Left lung (tissue), 4 donors: ENCODE measurements at regions not wholly inside any gene's neighbourhood (a gene's known extent, or its start where the extent isn't known, plus 50 kb on each side); places are given as distances from the start of the nearest gene placed in this dataset.

Source experiments
- ATAC-seq: fragments of 200-7000 bp; cut with Tn5 transposase; one replicate; pipeline ENCODE4 v1.9.1; 2020; ENCODE audit warnings: moderate library complexity
- DNase-seq, 4 donors: peaks; one replicate each; pipeline ENCODE4 v3.0.0-alpha.2; 2013 to 2020
- H3K27ac ChIP-seq, 2 donors: fragments of 200-600 bp; sonication (generic) in 1 of 2; one replicate each; pipeline versions ENCODE4 v1.5.0 to v1.8.0; 2020 to 2021
- H3K27me3 ChIP-seq, 2 donors: fragments of 200-600 bp; sonication (generic) in 1 of 2; one replicate each; pipeline versions ENCODE4 v1.5.0 to v1.8.0; 2020 to 2021
- H3K36me3 ChIP-seq, 2 donors: fragments of 200-600 bp; sonication (generic) in 1 of 2; one replicate each; pipeline versions ENCODE4 v1.5.0 to v1.8.0; 2020 to 2021
- H3K4me1 ChIP-seq, 2 donors: fragments of 200-600 bp; one replicate each; pipeline ENCODE4 v1.8.0; 2021
- H3K4me3 ChIP-seq, 2 donors: fragments of 200-600 bp; sonication (generic) in 1 of 2; one replicate each; pipeline versions ENCODE4 v1.5.0 to v1.8.0; 2020 to 2021; ENCODE audit warnings: mild to moderate bottlenecking in 1 of 2
- H3K9me3 ChIP-seq, 2 donors: fragments of 200-600 bp; sonication (generic) in 1 of 2; one replicate each; pipeline versions ENCODE4 v1.5.0 to v1.8.0; 2020 to 2021
- CTCF ChIP-seq, 2 donors: fragments of 200-600 bp; sonication (generic) in 1 of 2; IDR thresholded peaks; one replicate each; pipeline versions ENCODE4 v1.5.0 to v1.8.0; 2021; ENCODE audit warnings: antibody characterized with exemption in 2 of 2
- intact Hi-C, 2 donors: fragments of 100-400 bp; cut with DNase I; formaldehyde crosslinking; loops; one replicate each; pipeline versions ENCODE4 v1.11.2 to v1.14.2; 2022
- donor health status: DM: no; HTN: yes; CAD: no.
- donor health status: DM: no; HTN: no; CAD: no.

- H3K4me3 ChIP-seq, result no peak overlapping the region
- H3K27ac ChIP-seq, result no peak overlapping the region
- no peaks in the 10 kb centered on the region for H3K4me1 ChIP-seq
- no peak for DNase-seq
- no peaks in the 10 kb centered on the region for H3K36me3 ChIP-seq
- no peaks in the 10 kb centered on the region for H3K27me3 ChIP-seq
- intact Hi-C loops, result no loop called here
- ATAC-seq, result no peak
- no peak for TF ChIP-seq CTCF (IDR thresholded peaks at IDR 0.05)
- peaks cover 0 to 2% of the 10 kb centered on the region in 2 donors for H3K9me3 ChIP-seq
These were observed 244.4 kb upstream of the STAC start for GRCh38 chr3:36135863-36136262.

GRCh38 chr3:36142746-36143145 is 237.6 kb upstream of the STAC start:
- no peak for TF ChIP-seq CTCF (IDR thresholded peaks at IDR 0.05)
- Histone ChIP-seq H3K4me3 (no peak overlapping the region), H3K27me3 (no peaks in the 10 kb centered on the region), H3K9me3 (no peaks in the 10 kb centered on the region), H3K4me1 (no peaks in the 10 kb centered on the region), H3K36me3 (no peaks in the 10 kb centered on the region), H3K27ac (no peak overlapping the region)
- intact Hi-C loops, result no loop called here
- DNase-seq, result no peak
- ATAC-seq, result no peak

- Histone ChIP-seq H3K36me3 (no peaks in the 10 kb centered on the region), H3K27me3 (no peaks in the 10 kb centered on the region), H3K9me3 (no peaks in the 10 kb centered on the region), H3K27ac (no peak overlapping the region), H3K4me3 (no peak overlapping the region), H3K4me1 (no peaks in the 10 kb centered on the region)
- TF ChIP-seq CTCF (IDR thresholded peaks at IDR 0.05), result no peak
- intact Hi-C loops, result no loop called here
- ATAC-seq (no peak), DNase-seq (no peak)
These were observed 233.9 kb upstream of the STAC start for GRCh38 chr3:36146404-36146803.

GRCh38 chr3:36147934-36148558 is 232.3 kb upstream of the STAC start:
- H3K4me1 ChIP-seq, result no peaks in the 10 kb centered on the region
- no peak for TF ChIP-seq CTCF (IDR thresholded peaks at IDR 0.05)
- H3K9me3 ChIP-seq, result no peaks in the 10 kb centered on the region
- intact Hi-C loops, result no loop called here
- ATAC-seq (no peak), DNase-seq (no peak)
- H3K4me3 ChIP-seq, result no peak overlapping the region
- H3K27me3 ChIP-seq, result no peaks in the 10 kb centered on the region
- H3K27ac ChIP-seq, result no peak overlapping the region
- H3K36me3 ChIP-seq, result no peaks in the 10 kb centered on the region

- no peak for TF ChIP-seq CTCF (IDR thresholded peaks at IDR 0.05)
- no peak overlapping the region for H3K27ac ChIP-seq
- ATAC-seq (peak; percentile 66), DNase-seq (no peak)
- no peaks in the 10 kb centered on the region for H3K4me1 ChIP-seq
- intact Hi-C loops, result no loop called here
- no peak overlapping the region for H3K4me3 ChIP-seq
- no peaks in the 10 kb centered on the region for H3K9me3 ChIP-seq
- no peaks in the 10 kb centered on the region for H3K27me3 ChIP-seq
- H3K36me3 ChIP-seq, result no peaks in the 10 kb centered on the region
These were observed 230.8 kb upstream of the STAC start for GRCh38 chr3:36149447-36149865.
